DND-41 (cell line): ENCODE measurements at regions not wholly inside any gene's neighbourhood (a gene's known extent, or its start where the extent isn't known, plus 50 kb on each side); places are given as distances from the start of the nearest gene placed in this dataset.
A peak's percentile ranks its signal among the peaks of the same experiment; 100 is the strongest.

Source experiments
- ATAC-seq: fragments of 200-7000 bp; cut with Tn5 transposase; 3 replicates; pipeline ENCODE4 v1.9.1; 2021; ENCODE audit warnings: low read depth; ENCODE audit not compliant: insufficient read depth
- DNase-seq: peaks from one replicate; pipeline ENCODE4 v3.0.0-alpha.2; 2020
- H2AFZ ChIP-seq: 2 replicates; pipeline ENCODE4 v1.6.0; 2012; ENCODE audit warnings: low read depth, low read length
- H3K27ac ChIP-seq: 2 replicates; pipeline ENCODE4 v1.5.1; 2012; ENCODE audit warnings: low read length, inconsistent platforms
- H3K27me3 ChIP-seq: fragments of 200-600 bp; sonication (generic); 2 replicates; pipeline ENCODE4 v1.6.0; 2012; ENCODE audit warnings: low read length, mild to moderate bottlenecking, inconsistent platforms; ENCODE audit not compliant: insufficient read depth, poor library complexity
- H3K36me3 ChIP-seq: 2 replicates; pipeline ENCODE4 v1.5.1; 2012; ENCODE audit warnings: low read length, inconsistent platforms; ENCODE audit not compliant: insufficient read depth
- H3K4me1 ChIP-seq: 2 replicates; pipeline ENCODE4 v1.5.1; 2012; ENCODE audit warnings: mild to moderate bottlenecking, low read length; ENCODE audit not compliant: insufficient read depth
- H3K4me2 ChIP-seq: 2 replicates; pipeline ENCODE4 v1.6.0; 2012; ENCODE audit warnings: mild to moderate bottlenecking, moderate library complexity, low read length, inconsistent platforms; ENCODE audit not compliant: insufficient read depth
- H3K4me3 ChIP-seq, 2 experiments: fragments of 200-600 bp in 1 of 2; shearing (Covaris generic) in 1 of 2; 2 replicates each; pipeline ENCODE4 v1.5.1; 2012 to 2016; ENCODE audit warnings: inconsistent platforms in 2 of 2, low read length in 2 of 2, mild to moderate bottlenecking in 2 of 2, low read depth in 1 of 2, moderate library complexity in 1 of 2
- H3K79me2 ChIP-seq: 2 replicates; pipeline ENCODE4 v1.6.0; 2012; ENCODE audit warnings: low read length, inconsistent platforms; ENCODE audit not compliant: insufficient read depth
- H3K9ac ChIP-seq: 2 replicates; pipeline ENCODE4 v1.6.0; 2012; ENCODE audit warnings: low read depth, mild to moderate bottlenecking, inconsistent platforms, low read length, moderate library complexity
- H3K9me3 ChIP-seq: 2 replicates; pipeline ENCODE4 v1.5.1; 2012; ENCODE audit warnings: low read length, moderate library complexity, mild to moderate bottlenecking, inconsistent platforms; ENCODE audit not compliant: insufficient read depth, severe bottlenecking
- H4K20me1 ChIP-seq: 2 replicates; pipeline ENCODE4 v1.6.0; 2012; ENCODE audit warnings: low read length; ENCODE audit not compliant: insufficient read depth
- EZH2 ChIP-seq: IDR thresholded peaks from 3 replicates; pipeline ENCODE4 v1.6.1; 2012; ENCODE audit warnings: borderline replicate concordance, low read depth, mild to moderate bottlenecking, moderate library complexity, low read length, inconsistent platforms; ENCODE audit not compliant: severe bottlenecking
- TF ChIP-seq, protein P1 (sequence below): IDR thresholded peaks from 2 replicates; pipeline ENCODE4 v1.5.1; 2012; ENCODE audit warnings: borderline replicate concordance, low read length, moderate library complexity, mild to moderate bottlenecking; ENCODE audit not compliant: poor library complexity, severe bottlenecking; ENCODE audit errors: extremely low read depth

DNA sequence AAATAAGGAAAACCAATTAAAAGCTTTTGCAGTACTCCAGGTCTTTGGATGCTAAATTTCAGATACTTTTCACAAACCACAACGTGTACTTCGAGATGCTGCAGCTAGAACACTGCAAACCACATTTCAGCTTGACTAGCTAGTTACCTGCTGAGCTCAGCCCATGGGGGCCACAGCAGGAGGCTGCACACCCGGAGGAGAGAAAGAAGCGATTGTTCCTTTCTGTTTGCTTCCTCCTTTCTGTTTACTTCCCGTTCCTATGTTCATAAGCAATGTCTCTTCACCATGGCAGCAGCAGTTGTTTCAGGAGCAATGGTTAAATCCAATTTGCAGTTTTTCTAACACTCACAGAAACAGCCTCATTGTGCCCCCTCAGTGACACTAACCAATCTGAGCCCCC is 225.6 kb upstream of the FGGY start:
- peaks cover 28% of the 10 kb centered on the region for H3K4me1 ChIP-seq

DNA sequence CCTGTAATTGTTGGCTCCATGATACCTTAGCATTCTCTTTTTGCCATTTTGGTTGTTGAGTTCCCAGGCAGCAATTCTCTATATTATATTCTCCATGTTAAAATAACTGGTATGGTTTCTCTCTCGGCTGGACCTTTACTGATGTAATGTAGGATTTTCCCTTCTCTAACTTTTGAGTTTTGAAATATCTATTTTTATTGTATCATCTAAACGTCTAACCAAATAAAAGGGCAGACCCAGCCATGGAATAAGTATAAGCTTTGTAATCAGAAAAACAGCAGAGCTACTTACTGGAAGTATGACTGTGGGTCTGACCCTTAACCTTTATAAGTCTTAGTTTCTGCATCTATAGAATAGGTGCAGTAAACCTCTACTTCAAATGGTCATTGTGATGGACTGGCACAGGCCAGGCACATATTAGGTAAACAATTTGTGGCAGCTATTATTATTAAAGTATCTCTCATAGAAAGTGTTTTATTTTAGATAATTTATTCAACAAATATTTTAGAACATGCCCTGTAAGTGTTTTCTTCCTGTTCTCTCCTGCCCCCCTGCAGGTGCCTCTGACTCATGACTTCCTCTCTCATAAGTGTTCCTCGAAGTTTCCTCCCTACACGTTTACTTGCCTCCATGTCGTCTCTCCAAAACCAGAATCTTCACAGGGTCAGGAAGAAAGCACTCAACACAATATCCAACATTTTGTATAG is 224.9 kb upstream of the FGGY start:
- TF ChIP-seq EZH2 = no peak
- TF ChIP-seq, protein P1, sequence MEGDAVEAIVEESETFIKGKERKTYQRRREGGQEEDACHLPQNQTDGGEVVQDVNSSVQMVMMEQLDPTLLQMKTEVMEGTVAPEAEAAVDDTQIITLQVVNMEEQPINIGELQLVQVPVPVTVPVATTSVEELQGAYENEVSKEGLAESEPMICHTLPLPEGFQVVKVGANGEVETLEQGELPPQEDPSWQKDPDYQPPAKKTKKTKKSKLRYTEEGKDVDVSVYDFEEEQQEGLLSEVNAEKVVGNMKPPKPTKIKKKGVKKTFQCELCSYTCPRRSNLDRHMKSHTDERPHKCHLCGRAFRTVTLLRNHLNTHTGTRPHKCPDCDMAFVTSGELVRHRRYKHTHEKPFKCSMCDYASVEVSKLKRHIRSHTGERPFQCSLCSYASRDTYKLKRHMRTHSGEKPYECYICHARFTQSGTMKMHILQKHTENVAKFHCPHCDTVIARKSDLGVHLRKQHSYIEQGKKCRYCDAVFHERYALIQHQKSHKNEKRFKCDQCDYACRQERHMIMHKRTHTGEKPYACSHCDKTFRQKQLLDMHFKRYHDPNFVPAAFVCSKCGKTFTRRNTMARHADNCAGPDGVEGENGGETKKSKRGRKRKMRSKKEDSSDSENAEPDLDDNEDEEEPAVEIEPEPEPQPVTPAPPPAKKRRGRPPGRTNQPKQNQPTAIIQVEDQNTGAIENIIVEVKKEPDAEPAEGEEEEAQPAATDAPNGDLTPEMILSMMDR = no peak
- DNase-seq (peak; percentile 59), ATAC-seq (peak; percentile 70)
- Histone ChIP-seq H2AFZ (peak overlapping the region; percentile 84), H3K27ac (peak overlapping the region; percentile 78), H3K4me3 (peak overlapping the region in 1 of 2 experiments; percentile 2; a peak in 1 of 4 replicates), H3K27me3 (no peaks in the 10 kb centered on the region), H3K36me3 (no peaks in the 10 kb centered on the region), H4K20me1 (no peaks in the 10 kb centered on the region), H3K9me3 (no peaks in the 10 kb centered on the region), H3K9ac (peak overlapping the region; percentile 31), H3K4me1 (peaks cover 28% of the 10 kb centered on the region), H3K79me2 (no peaks in the 10 kb centered on the region), H3K4me2 (peak overlapping the region; percentile 52)

More for the DNA sequence above, 225.6 kb upstream of the FGGY start:
- Histone ChIP-seq H3K27me3 (no peaks in the 10 kb centered on the region), H3K79me2 (no peaks in the 10 kb centered on the region), H2AFZ (peak overlapping the region; percentile 84), H3K36me3 (no peaks in the 10 kb centered on the region), H3K9ac (peak overlapping the region; percentile 31), H4K20me1 (no peaks in the 10 kb centered on the region), H3K27ac (peak overlapping the region; percentile 78), H3K4me3 (peak overlapping the region in 1 of 2 experiments; percentile 2; a peak in 1 of 4 replicates), H3K4me2 (peak overlapping the region; percentile 52), H3K9me3 (no peaks in the 10 kb centered on the region)
- ATAC-seq (peak; percentile 85), DNase-seq (peak; percentile 68)
- no peak for TF ChIP-seq EZH2
- TF ChIP-seq, protein P1 = no peak

DNA sequence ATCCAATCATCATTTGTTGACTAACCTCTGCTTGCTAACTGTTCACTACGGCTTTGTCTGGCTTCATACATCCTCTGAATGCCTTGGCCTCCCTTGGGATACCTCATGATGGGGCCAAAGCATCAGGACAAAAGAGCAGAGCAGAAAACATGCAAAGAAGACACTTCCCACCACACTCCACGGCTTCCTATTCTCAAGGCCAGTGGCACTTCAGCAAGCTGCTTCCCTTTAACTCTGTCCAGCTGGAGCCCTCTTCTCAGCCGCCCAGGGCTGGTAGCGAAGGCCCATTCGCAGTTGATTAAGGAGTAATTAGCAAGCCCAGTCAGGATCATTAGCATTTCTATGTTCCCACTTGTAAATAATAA is 224.3 kb upstream of the FGGY start:
- no peaks in the 10 kb centered on the region for H3K27me3 ChIP-seq
- H3K4me1 ChIP-seq = peaks cover 28% of the 10 kb centered on the region
- H3K9ac ChIP-seq = peak overlapping the region; percentile 7; the same call in 1 of the 2 replicates
- no peak for TF ChIP-seq EZH2
- TF ChIP-seq, protein P1 = peak; percentile 28
- H3K4me2 ChIP-seq = peak overlapping the region; percentile 4; the same call in 1 of the 2 replicates
- DNase-seq = no peak
- peak overlapping the region; percentile 84 for H2AFZ ChIP-seq
- H3K36me3 ChIP-seq = no peaks in the 10 kb centered on the region
- H4K20me1 ChIP-seq = no peaks in the 10 kb centered on the region
- no peak for ATAC-seq
- no peak overlapping the region; a peak in 1 of 4 replicates for H3K4me3 ChIP-seq
- no peaks in the 10 kb centered on the region for H3K9me3 ChIP-seq
- H3K79me2 ChIP-seq = no peaks in the 10 kb centered on the region
- H3K27ac ChIP-seq = peak overlapping the region; percentile 78
